A673 (cell line): ENCODE measurements at regions not wholly inside any gene's neighbourhood (a gene's known extent, or its start where the extent isn't known, plus 50 kb on each side); places are given as distances from the start of the nearest gene placed in this dataset.
A peak's percentile ranks its signal among the peaks of the same experiment; 100 is the strongest.

ENCODE experiments used
- BruUV-seq: library from RNA; stranded (reverse); fragments of 400-500 nt; replicated peaks from 2 replicates; lab custom pipeline; 2021; lab: Mats Ljungman, UMichigan
- CTCF ChIA-PET: fragments of 300-600 bp; sonication (Branson Sonifier 250); formaldehyde crosslinking; loops from one replicate; lab custom pipeline; 2022; ENCODE audit warnings: antibody characterized with exemption; lab: Charles Lee
- POLR2A ChIA-PET: fragments of 300-600 bp; sonication (Branson Sonifier 250); formaldehyde crosslinking; loops from one replicate; lab custom pipeline; 2022; ENCODE audit warnings: antibody characterized with exemption; ENCODE audit not compliant: low non-redundant PET; lab: Charles Lee
- DNase-seq: peaks from one replicate; pipeline ENCODE4 v3.0.0-alpha.2; 2015; ENCODE audit warnings: low spot score
- H3K27ac ChIP-seq: fragments of 200-600 bp; sonication (generic); 2 replicates; pipeline ENCODE4 v1.5.1; 2016; ENCODE audit warnings: mixed run types, low read depth, mild to moderate bottlenecking, mixed read lengths, antibody characterized with exemption, low read length; ENCODE audit not compliant: poor library complexity, severe bottlenecking
- H3K27me3 ChIP-seq: fragments of 200-600 bp; sonication (generic); replicated peaks from 2 replicates; pipeline ENCODE4 v1.6.1; 2017; ENCODE audit warnings: mixed run types, low read depth, mild to moderate bottlenecking, mixed read lengths, antibody characterized with exemption, low read length; ENCODE audit not compliant: insufficient read depth, poor library complexity
- H3K36me3 ChIP-seq: fragments of 200-600 bp; sonication (generic); 2 replicates; pipeline ENCODE4 v1.6.1; 2016; ENCODE audit warnings: mixed run types, mild to moderate bottlenecking, mixed read lengths, antibody characterized with exemption, low read length; ENCODE audit not compliant: insufficient read depth, poor library complexity, severe bottlenecking
- H3K4me1 ChIP-seq: fragments of 200-600 bp; sonication (generic); 2 replicates; pipeline ENCODE4 v1.6.1; 2017; ENCODE audit warnings: mixed run types, mild to moderate bottlenecking, mixed read lengths, antibody characterized with exemption, low read length; ENCODE audit not compliant: insufficient read depth, poor library complexity, severe bottlenecking
- H3K4me3 ChIP-seq: fragments of 200-600 bp; sonication (generic); 2 replicates; pipeline ENCODE4 v1.5.1; 2016; ENCODE audit warnings: low read depth, mixed run types, mild to moderate bottlenecking, mixed read lengths, low read length; ENCODE audit not compliant: poor library complexity, severe bottlenecking
- H3K9me3 ChIP-seq: fragments of 200-600 bp; sonication (generic); 2 replicates; pipeline ENCODE4 v1.6.1; 2016; ENCODE audit warnings: mixed run types, low read depth, mild to moderate bottlenecking, mixed read lengths, antibody characterized with exemption, low read length; ENCODE audit not compliant: poor library complexity, severe bottlenecking
- CTCF ChIP-seq: fragments of 300-800, 200-600 bp; sonication (generic); conservative IDR thresholded peaks from 2 replicates; pipeline ENCODE4 v1.5.1; 2017; ENCODE audit warnings: low read depth, mild to moderate bottlenecking, antibody characterized with exemption, low read length, moderate library complexity, mixed read lengths
- EZH2 ChIP-seq: fragments of 200-600 bp; sonication (generic); IDR thresholded peaks from 2 replicates; pipeline ENCODE4 v1.6.1; 2017; ENCODE audit warnings: borderline replicate concordance, low read depth, mild to moderate bottlenecking, mixed read lengths, antibody characterized with exemption, low read length; ENCODE audit not compliant: poor library complexity, severe bottlenecking
- intact Hi-C: fragments of 100-400 bp; cut with micrococcal nuclease; formaldehyde crosslinking; loops from one replicate; pipeline ENCODE4 v1.10.0; 2022; ENCODE audit not compliant: unreplicated experiment

- Histone ChIP-seq H3K9me3 (no peaks in the 10 kb centered on the region), H3K27ac (no peak overlapping the region), H3K27me3 (no peaks in the 10 kb centered on the region), H3K4me1 (no peaks in the 10 kb centered on the region), H3K4me3 (no peak overlapping the region), H3K36me3 (no peaks in the 10 kb centered on the region)
- no TSS peak for BruUV-seq
- no peak for TF ChIP-seq CTCF
- TF ChIP-seq EZH2: no peak
- POLR2A ChIA-PET: no interaction called here
- intact Hi-C loops: no loop called here
- CTCF ChIA-PET: no interaction called here
- DNase-seq: no peak
These were observed 147.2 kb upstream of the FAM20A start for GRCh38 chr17:68748381-68748780.

- no TSS peak for BruUV-seq
These were observed 139.6 kb upstream of the FAM20A start for GRCh38 chr17:68740555-68741447.

GRCh38 chr17:68737761-68738443 lies 136.7 kb upstream of the FAM20A start:
- Histone ChIP-seq H3K9me3 (no peaks in the 10 kb centered on the region), H3K27ac (no peak overlapping the region), H3K27me3 (no peaks in the 10 kb centered on the region), H3K36me3 (no peaks in the 10 kb centered on the region), H3K4me3 (no peak overlapping the region), H3K4me1 (peaks cover 9% of the 10 kb centered on the region)
- no TSS peak for BruUV-seq
- ChIA-PET POLR2A (no interaction called here), CTCF (no interaction called here)
- intact Hi-C loops: no loop called here
- TF ChIP-seq CTCF (no peak), EZH2 (no peak)
- DNase-seq: no peak

More at GRCh38 chr17:68740555-68741447, 139.6 kb upstream of the FAM20A start:
- Histone ChIP-seq H3K4me1 (no peaks in the 10 kb centered on the region), H3K4me3 (no peak overlapping the region), H3K27me3 (no peaks in the 10 kb centered on the region), H3K36me3 (no peaks in the 10 kb centered on the region), H3K9me3 (no peaks in the 10 kb centered on the region), H3K27ac (no peak overlapping the region)
- intact Hi-C loops: no loop called here
- TF ChIP-seq CTCF: peak; percentile 40; the same call in 1 of the 2 replicates
- no peak for TF ChIP-seq EZH2
- CTCF ChIA-PET: no interaction called here
- POLR2A ChIA-PET: no interaction called here
- peak; percentile 11 for DNase-seq
